GM21515 (cell line): ENCODE measurements at regions not wholly inside any gene's neighbourhood (a gene's known extent, or its start where the extent isn't known, plus 50 kb on each side); places are given as distances from the start of the nearest gene placed in this dataset.
A peak's percentile ranks its signal among the peaks of the same experiment; 100 is the strongest.

ENCODE experiments used
- ATAC-seq: cut with Tn5 transposase; IDR thresholded peaks from one replicate; pipeline ENCODE4 v1.9.1; 2021; ENCODE audit not compliant: unreplicated experiment

DNA sequence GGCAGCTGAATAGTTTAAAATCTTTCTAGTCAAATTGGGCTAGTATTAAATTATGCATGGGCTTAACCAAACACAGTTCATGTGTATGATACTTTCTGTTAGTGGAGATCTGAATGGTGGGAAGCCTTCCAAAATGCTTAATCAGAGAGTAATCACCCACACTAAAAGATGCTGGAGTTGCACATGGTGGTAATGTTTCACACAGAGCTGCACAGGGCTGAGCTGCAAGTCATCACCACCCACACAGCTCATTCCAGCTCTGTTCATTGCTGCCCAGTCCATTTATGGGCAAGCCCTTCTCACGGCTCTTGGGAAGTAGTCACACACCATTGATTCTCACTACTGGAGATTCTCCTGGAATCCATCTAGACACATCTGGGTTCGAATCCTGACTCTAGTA, 351.5 kb upstream of the KCNN2 start:
- ATAC-seq: no peak

DNA sequence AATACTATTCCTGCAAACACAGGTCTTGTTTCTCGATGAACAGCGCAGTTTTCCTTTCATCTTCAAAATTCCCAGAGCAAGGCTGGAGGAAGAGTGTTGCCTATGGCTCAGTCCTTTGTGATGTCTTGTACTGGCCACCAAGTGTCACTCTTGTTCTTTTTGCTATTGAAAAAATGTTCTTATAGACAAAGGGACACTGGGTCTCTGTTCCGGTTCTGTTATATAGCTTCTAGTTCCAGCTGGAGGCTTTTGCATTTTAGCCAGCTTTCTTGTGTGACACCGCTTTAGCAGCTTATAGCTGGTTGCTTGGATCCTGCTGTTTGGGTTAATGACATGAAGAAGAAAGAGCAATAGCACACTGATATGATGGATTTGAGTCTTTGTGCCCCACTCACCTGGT, 343.7 kb upstream of the KCNN2 start:
- no peak for ATAC-seq

GRCh38 chr5:114038756-114039155, 323.1 kb upstream of the KCNN2 start:
- no peak for ATAC-seq

GRCh38 chr5:114050087-114050486, 311.8 kb upstream of the KCNN2 start:
- no peak for ATAC-seq

DNA sequence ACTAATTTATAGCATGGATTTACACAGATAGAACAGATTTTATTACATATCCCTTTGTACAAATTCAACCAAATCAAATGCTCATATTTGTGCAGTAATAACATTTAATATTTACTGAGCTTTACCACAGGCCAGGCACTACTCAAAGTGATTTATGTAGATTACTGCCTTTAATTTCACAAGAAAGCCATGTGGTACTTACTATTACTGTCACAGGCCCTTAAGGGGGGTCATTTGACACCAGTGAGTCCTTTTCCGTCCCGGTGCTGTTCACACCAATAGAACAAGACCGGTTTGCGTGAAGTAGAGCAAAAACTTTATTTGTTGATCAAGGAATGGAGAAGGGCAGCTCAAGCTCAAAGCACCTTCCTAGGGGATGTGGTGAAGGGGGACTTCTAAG, 308.5 kb upstream of the KCNN2 start:
- no peak for ATAC-seq

- ATAC-seq: no peak
Measured at GRCh38 chr5:114054594-114054993, 307.3 kb upstream of the KCNN2 start.

- ATAC-seq: no peak
Measured at GRCh38 chr5:114055318-114056184, 306.3 kb upstream of the KCNN2 start.

- ATAC-seq: no peak
Measured at GRCh38 chr5:114056185-114056538, 305.7 kb upstream of the KCNN2 start.

- ATAC-seq: no peak
Measured at GRCh38 chr5:114060866-114061265, 301.0 kb upstream of the KCNN2 start.

GRCh38 chr5:114062932-114063867, 298.7 kb upstream of the KCNN2 start:
- no peak for ATAC-seq

DNA sequence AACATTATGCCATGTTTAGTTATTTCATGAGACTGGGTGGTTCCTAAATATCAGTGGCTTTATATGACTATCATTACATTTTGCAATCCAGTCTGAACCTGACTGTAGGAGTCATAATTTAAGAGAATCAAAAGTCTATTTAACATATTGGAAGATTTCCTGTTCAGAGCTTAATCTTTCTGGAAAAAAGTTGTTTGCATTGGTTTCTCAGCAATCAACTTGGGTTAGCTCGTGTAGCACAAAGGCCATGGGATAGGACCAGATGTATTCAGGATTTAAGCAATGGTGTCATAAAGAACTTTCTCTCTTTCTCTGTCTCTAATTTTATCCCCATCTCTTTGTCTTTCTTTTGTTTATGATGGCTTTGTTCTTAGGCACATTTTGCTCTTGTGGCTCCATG, 296.0 kb upstream of the KCNN2 start:
- ATAC-seq: no peak

DNA sequence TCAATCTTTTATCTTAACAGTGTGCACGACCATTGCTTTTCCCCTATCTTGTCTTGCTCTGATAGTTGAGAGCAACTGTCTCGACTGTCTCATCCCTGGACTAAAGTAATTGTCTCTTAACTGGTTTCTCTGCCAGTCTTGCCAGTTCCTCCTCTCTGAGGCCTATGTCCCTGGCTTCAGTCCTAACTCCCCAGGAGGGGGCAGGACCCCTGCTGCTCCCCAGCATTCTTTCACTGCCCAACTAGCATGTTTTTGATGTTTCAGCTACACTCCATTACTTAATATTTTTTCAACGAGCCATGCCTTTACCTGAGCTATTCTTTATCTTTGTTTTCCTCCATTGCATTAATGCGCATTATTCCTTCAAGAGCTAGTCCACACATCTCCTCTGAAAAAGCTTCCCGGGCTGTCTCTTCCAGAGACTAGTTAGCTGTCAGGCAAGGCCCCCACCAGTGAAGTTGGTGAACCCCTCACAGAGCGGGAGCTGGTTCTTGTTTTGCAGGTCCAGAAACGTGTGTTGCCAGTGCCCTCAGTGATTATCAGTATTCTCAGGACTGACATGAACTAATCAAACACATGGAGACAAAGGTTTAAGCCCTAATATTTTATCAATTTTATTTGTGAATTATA, 291.7 kb upstream of the KCNN2 start:
- ATAC-seq: no peak

DNA sequence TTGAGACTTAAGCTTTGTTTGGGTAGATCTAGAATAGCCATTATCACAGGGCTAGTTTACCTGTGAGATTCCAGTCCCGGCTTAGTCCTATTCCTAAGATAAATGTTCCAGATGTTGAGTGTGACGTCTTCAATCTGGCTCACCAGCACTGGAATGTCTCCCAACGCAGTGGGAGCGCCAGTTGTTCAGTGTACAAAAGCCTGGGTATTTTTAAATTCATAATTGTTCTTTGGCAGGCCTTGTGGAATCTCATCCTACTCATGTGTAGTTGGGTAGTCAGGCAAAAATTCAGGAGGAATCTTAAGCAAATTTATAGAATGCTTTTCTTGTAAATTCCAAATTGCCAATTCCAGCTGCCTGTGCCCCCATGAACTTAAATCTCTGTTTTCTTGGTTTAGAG, 272.6 kb upstream of the KCNN2 start:
- no peak for ATAC-seq

DNA sequence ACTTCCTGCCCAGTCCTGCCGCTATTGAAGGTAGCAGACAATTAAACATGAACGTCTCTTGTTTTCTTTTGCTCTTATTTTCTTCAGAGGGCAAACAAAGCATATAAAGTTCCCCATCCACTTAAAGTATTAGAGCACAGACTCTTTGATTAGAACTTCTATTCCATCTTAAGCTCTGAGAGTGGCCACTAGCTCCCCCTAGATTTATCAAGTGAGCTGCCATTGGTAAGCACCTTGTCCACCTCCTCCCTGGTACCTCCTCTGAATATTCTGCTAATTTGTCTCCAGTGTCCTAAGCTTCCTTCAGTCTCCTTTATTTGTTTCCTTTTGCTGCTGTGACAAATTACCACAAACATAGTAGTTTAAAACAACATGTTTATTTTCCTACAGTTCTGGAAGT, 264.3 kb upstream of the KCNN2 start:
- ATAC-seq: no peak

GRCh38 chr5:114099161-114099560, 262.7 kb upstream of the KCNN2 start:
- ATAC-seq: no peak

- peak; percentile 62 for ATAC-seq
Measured at GRCh38 chr5:114101153-114101552, 260.7 kb upstream of the KCNN2 start.

DNA sequence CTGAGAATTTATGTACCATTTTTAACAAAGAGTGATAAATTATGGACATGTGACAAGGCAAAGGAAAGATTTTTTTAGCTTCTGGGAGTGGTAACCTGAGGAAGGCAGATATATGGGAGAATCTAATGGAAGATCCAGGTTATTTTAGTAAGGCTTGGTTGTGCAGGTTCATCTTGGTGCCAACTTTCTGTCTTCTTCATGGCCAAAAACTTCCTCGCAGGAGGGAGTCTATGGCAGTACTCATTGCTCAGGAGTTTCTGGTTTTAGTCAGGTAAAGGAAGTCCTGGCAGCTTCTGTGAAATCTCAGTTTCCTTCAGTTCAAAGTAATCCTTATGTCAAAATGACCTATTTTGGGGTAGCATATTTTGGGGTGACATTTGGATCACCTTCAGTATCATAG, 248.3 kb upstream of the KCNN2 start:
- ATAC-seq: no peak

GRCh38 chr5:114116981-114117380, 244.9 kb upstream of the KCNN2 start:
- ATAC-seq: no peak

- no peak for ATAC-seq
Measured at GRCh38 chr5:114118511-114118910, 243.4 kb upstream of the KCNN2 start.

GRCh38 chr5:114120166-114120565, 241.7 kb upstream of the KCNN2 start:
- no peak for ATAC-seq

DNA sequence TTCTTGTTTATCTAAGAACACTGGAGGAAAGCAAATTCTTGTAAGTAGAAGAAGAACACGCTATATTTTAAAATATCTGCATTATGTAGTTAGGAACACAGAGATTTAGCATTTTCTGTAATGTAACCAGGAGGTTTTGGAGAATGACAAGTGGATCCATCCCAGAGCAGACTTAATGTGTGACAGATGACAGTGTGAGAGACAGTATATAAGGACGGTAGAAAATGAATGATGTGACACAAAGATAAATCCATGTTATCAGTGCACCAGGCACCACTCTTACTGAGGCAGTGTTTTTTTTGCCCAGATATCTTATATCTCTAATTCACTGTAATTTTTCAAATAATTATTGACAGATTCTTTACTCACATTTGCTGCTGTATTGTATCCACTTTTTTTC, 239.0 kb upstream of the KCNN2 start:
- ATAC-seq: no peak

DNA sequence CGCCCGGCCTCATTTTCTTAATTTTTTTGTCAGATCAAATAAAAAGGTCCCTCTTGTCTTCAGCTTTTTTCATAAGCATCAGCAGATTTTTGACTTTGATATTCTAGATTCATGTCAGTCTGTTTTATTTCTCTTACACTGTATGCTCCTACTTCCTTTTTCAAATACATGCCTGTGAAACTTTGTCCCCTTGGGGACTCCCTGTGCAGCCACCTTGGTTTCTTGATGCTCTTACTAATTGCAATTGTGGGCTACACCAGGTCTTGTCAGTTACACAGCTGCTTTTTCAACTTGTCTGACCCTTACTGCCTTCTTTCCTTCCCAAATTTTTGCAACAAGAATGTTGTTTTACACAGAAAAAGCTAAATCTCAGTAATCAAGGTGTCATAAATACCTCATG, 238.2 kb upstream of the KCNN2 start:
- no peak for ATAC-seq
